Trophoblast cell (in vitro differentiated cells and primary cell): ENCODE measurements at regions not wholly inside any gene's neighbourhood (a gene's known extent, or its start where the extent isn't known, plus 50 kb on each side); places are given as distances from the start of the nearest gene placed in this dataset.

Experiments used
- DNase-seq, 2 donors: peaks; one replicate each; pipeline ENCODE4 v3.0.0-alpha.2; 2016
- H2AFZ ChIP-seq: 2 replicates; pipeline ENCODE4 v1.6.1; 2013; ENCODE audit warnings: low read length, moderate library complexity, mild to moderate bottlenecking; ENCODE audit not compliant: insufficient read depth, poor library complexity
- H2AK5ac ChIP-seq: 2 replicates; pipeline ENCODE4 v1.6.1; 2013; ENCODE audit warnings: mild to moderate bottlenecking, low read length
- H2BK120ac ChIP-seq: 2 replicates; pipeline ENCODE4 v1.6.1; 2013; ENCODE audit warnings: low read length, mild to moderate bottlenecking, moderate library complexity; ENCODE audit not compliant: insufficient read depth, poor library complexity
- H2BK12ac ChIP-seq: 2 replicates; pipeline ENCODE4 v1.6.1; 2013; ENCODE audit warnings: mild to moderate bottlenecking, low read length, moderate library complexity
- H2BK5ac ChIP-seq: 2 replicates; pipeline ENCODE4 v1.6.1; 2013; ENCODE audit warnings: low read length, low read depth, moderate library complexity, mild to moderate bottlenecking; ENCODE audit not compliant: poor library complexity
- H3K14ac ChIP-seq: 2 replicates; pipeline ENCODE4 v1.6.1; 2013; ENCODE audit warnings: mild to moderate bottlenecking, low read length
- H3K18ac ChIP-seq: 2 replicates; pipeline ENCODE4 v1.6.1; 2013; ENCODE audit warnings: mild to moderate bottlenecking, low read length
- H3K23ac ChIP-seq: 2 replicates; pipeline ENCODE4 v1.6.1; 2013; ENCODE audit warnings: low read length
- H3K27ac ChIP-seq: 2 replicates; pipeline ENCODE4 v1.5.1; 2013; ENCODE audit warnings: low read depth, mild to moderate bottlenecking, inconsistent platforms, low read length, moderate library complexity
- H3K27me3 ChIP-seq: 2 replicates; pipeline ENCODE4 v1.6.1; 2013; ENCODE audit warnings: inconsistent platforms, mild to moderate bottlenecking, low read length, moderate library complexity; ENCODE audit not compliant: insufficient read depth
- H3K36me3 ChIP-seq, 2 experiments: 1 replicate in 1 of 2; 2 replicates in 1 of 2; pipeline ENCODE4 v1.6.1; 2013; ENCODE audit warnings: low read length in 2 of 2, mild to moderate bottlenecking in 2 of 2, moderate library complexity in 1 of 2; ENCODE audit not compliant: insufficient read depth in 2 of 2, control insufficient read depth in 1 of 2
- H3K4ac ChIP-seq: 2 replicates; pipeline ENCODE4 v1.6.1; 2013; ENCODE audit warnings: low read depth, mild to moderate bottlenecking, low read length, moderate library complexity
- H3K4me1 ChIP-seq, 2 experiments: 1 replicate in 1 of 2; 2 replicates in 1 of 2; pipeline ENCODE4 v1.6.1; 2013; ENCODE audit warnings: low read length in 2 of 2, mild to moderate bottlenecking in 2 of 2, moderate library complexity in 1 of 2; ENCODE audit not compliant: insufficient read depth in 2 of 2, control insufficient read depth in 1 of 2
- H3K4me2 ChIP-seq: 2 replicates; pipeline ENCODE4 v1.6.1; 2013; ENCODE audit warnings: inconsistent platforms, mild to moderate bottlenecking, low read length, moderate library complexity
- H3K4me3 ChIP-seq: 2 replicates; pipeline ENCODE4 v1.5.1; 2013; ENCODE audit warnings: mild to moderate bottlenecking, low read depth, low read length, inconsistent platforms
- H3K79me1 ChIP-seq: one replicate; pipeline ENCODE4 v1.6.1; 2013; ENCODE audit warnings: low read length
- H3K79me2 ChIP-seq: 2 replicates; pipeline ENCODE4 v1.6.1; 2013; ENCODE audit warnings: low read length, mild to moderate bottlenecking; ENCODE audit not compliant: control insufficient read depth, insufficient read depth, poor library complexity
- H3K9ac ChIP-seq: 2 replicates; pipeline ENCODE4 v1.6.1; 2013; ENCODE audit warnings: mild to moderate bottlenecking, low read length
- H3K9me3 ChIP-seq: 2 replicates; pipeline ENCODE4 v1.6.1; 2013; ENCODE audit warnings: low read depth, mild to moderate bottlenecking, control low read depth, inconsistent platforms, low read length; ENCODE audit not compliant: insufficient read depth
- H4K12ac ChIP-seq: 2 replicates; pipeline ENCODE4 v1.6.1; 2013; ENCODE audit warnings: low read depth, mild to moderate bottlenecking, low read length, moderate library complexity
- H4K8ac ChIP-seq: 2 replicates; pipeline ENCODE4 v1.6.1; 2013; ENCODE audit warnings: low read depth, mild to moderate bottlenecking, low read length, moderate library complexity
- H4K91ac ChIP-seq: one replicate; pipeline ENCODE4 v1.6.1; 2013; ENCODE audit warnings: low read depth, mild to moderate bottlenecking, low read length, moderate library complexity
- WGBS: extraction: QIAGEN DNeasy Blood & Tissue Kit; methylation state at CpG from one replicate; pipeline ENCODE4 v1.1.7; 2013; ENCODE audit warnings: missing lambda C conversion rate; ENCODE audit not compliant: insufficient read length, insufficient coverage; ENCODE audit errors: extremely low coverage; 5-methylcytosine and 5-hydroxymethylcytosine counted together

- Histone ChIP-seq H3K4me3 (no peak overlapping the region), H2AK5ac (no peak overlapping the region), H2BK12ac (no peak overlapping the region), H3K18ac (no peak overlapping the region), H3K79me2 (no peaks in the 10 kb centered on the region), H3K27ac (no peak overlapping the region), H3K79me1 (no peaks in the 10 kb centered on the region), H3K27me3 (no peaks in the 10 kb centered on the region), H3K9me3 (no peaks in the 10 kb centered on the region), H4K91ac (no peak overlapping the region), H3K4me2 (no peak overlapping the region), H3K23ac (no peak overlapping the region), H4K8ac (no peak overlapping the region), H3K4me1 (no peaks in the 10 kb centered on the region), H4K12ac (no peak overlapping the region), H3K9ac (no peak overlapping the region), H2BK5ac (no peak overlapping the region), H2AFZ (no peak overlapping the region), H2BK120ac (no peak overlapping the region), H3K14ac (no peak overlapping the region), H3K4ac (no peak overlapping the region), H3K36me3 (no peaks in the 10 kb centered on the region)
- DNase-seq, result no peak
Measured at GRCh38 chr4:187555174-187555573, 440.4 kb upstream of the ZFP42 start.

GRCh38 chr4:187558391-187558790, 437.2 kb upstream of the ZFP42 start:
- no peaks in the 10 kb centered on the region for H3K9me3 ChIP-seq
- no peaks in the 10 kb centered on the region for H3K4me1 ChIP-seq
- H2BK5ac ChIP-seq, result no peak overlapping the region
- no peak for DNase-seq
- no peak overlapping the region for H4K8ac ChIP-seq
- no peaks in the 10 kb centered on the region for H3K27me3 ChIP-seq
- no peak overlapping the region for H3K4me3 ChIP-seq
- no peak overlapping the region for H2BK12ac ChIP-seq
- H4K12ac ChIP-seq, result no peak overlapping the region
- no peak overlapping the region for H2BK120ac ChIP-seq
- H3K4me2 ChIP-seq, result no peak overlapping the region
- no CpG with 5 or more reads among the region's 1 CpG for WGBS
- no peak overlapping the region for H3K4ac ChIP-seq
- H4K91ac ChIP-seq, result no peak overlapping the region
- H3K23ac ChIP-seq, result no peak overlapping the region
- no peaks in the 10 kb centered on the region for H3K79me2 ChIP-seq
- H3K14ac ChIP-seq, result no peak overlapping the region
- H3K18ac ChIP-seq, result no peak overlapping the region
- no peak overlapping the region for H3K9ac ChIP-seq
- H3K79me1 ChIP-seq, result no peaks in the 10 kb centered on the region
- no peaks in the 10 kb centered on the region for H3K36me3 ChIP-seq
- H3K27ac ChIP-seq, result no peak overlapping the region
- no peak overlapping the region for H2AFZ ChIP-seq
- H2AK5ac ChIP-seq, result no peak overlapping the region

- no peak overlapping the region for H4K12ac ChIP-seq
- no peak overlapping the region for H2BK120ac ChIP-seq
- DNase-seq, result no peak
- H3K79me1 ChIP-seq, result no peaks in the 10 kb centered on the region
- H3K9me3 ChIP-seq, result no peaks in the 10 kb centered on the region
- H2AFZ ChIP-seq, result no peak overlapping the region
- H3K4me1 ChIP-seq, result no peaks in the 10 kb centered on the region
- no peaks in the 10 kb centered on the region for H3K36me3 ChIP-seq
- no peak overlapping the region for H2BK5ac ChIP-seq
- H4K91ac ChIP-seq, result no peak overlapping the region
- no peak overlapping the region for H2AK5ac ChIP-seq
- H3K9ac ChIP-seq, result no peak overlapping the region
- WGBS, result no CpG with 5 or more reads among the region's 7 CpGs
- H2BK12ac ChIP-seq, result no peak overlapping the region
- no peak overlapping the region for H4K8ac ChIP-seq
- H3K14ac ChIP-seq, result no peak overlapping the region
- H3K4ac ChIP-seq, result no peak overlapping the region
- H3K4me3 ChIP-seq, result no peak overlapping the region
- H3K4me2 ChIP-seq, result no peak overlapping the region
- no peak overlapping the region for H3K23ac ChIP-seq
- H3K27ac ChIP-seq, result no peak overlapping the region
- H3K27me3 ChIP-seq, result no peaks in the 10 kb centered on the region
- no peaks in the 10 kb centered on the region for H3K79me2 ChIP-seq
- no peak overlapping the region for H3K18ac ChIP-seq
Measured at GRCh38 chr4:187562345-187562744, 433.2 kb upstream of the ZFP42 start.

GRCh38 chr4:187565416-187565815, 430.2 kb upstream of the ZFP42 start:
- H3K23ac ChIP-seq, result no peak overlapping the region
- H3K14ac ChIP-seq, result no peak overlapping the region
- H3K4me3 ChIP-seq, result no peak overlapping the region
- no peaks in the 10 kb centered on the region for H3K9me3 ChIP-seq
- H3K27ac ChIP-seq, result no peak overlapping the region
- no peak overlapping the region for H4K12ac ChIP-seq
- no peaks in the 10 kb centered on the region for H3K27me3 ChIP-seq
- no peak overlapping the region for H3K18ac ChIP-seq
- H2AFZ ChIP-seq, result no peak overlapping the region
- H3K4me2 ChIP-seq, result no peak overlapping the region
- H2BK5ac ChIP-seq, result no peak overlapping the region
- H2BK120ac ChIP-seq, result no peak overlapping the region
- no peak for DNase-seq
- H4K91ac ChIP-seq, result no peak overlapping the region
- no peak overlapping the region for H3K9ac ChIP-seq
- no peaks in the 10 kb centered on the region for H3K36me3 ChIP-seq
- no peaks in the 10 kb centered on the region for H3K79me2 ChIP-seq
- no peak overlapping the region for H2BK12ac ChIP-seq
- WGBS, result no CpG with 5 or more reads among the region's 11 CpGs
- no peak overlapping the region for H4K8ac ChIP-seq
- no peaks in the 10 kb centered on the region for H3K79me1 ChIP-seq
- H2AK5ac ChIP-seq, result no peak overlapping the region
- no peaks in the 10 kb centered on the region for H3K4me1 ChIP-seq
- no peak overlapping the region for H3K4ac ChIP-seq
